Body of pancreas (tissue), 4 donors: ENCODE measurements at regions not wholly inside any gene's neighbourhood (a gene's known extent, or its start where the extent isn't known, plus 50 kb on each side); places are given as distances from the start of the nearest gene placed in this dataset.

Experiments used
- CTCF ChIP-seq, 7 experiments: fragments of 450-650 bp in 4 of 7; fragments of 200-600 bp in 3 of 7; sonication (generic) in 3 of 7; IDR thresholded peaks; one replicate each; pipeline ENCODE4 v1.5.1; 2016 to 2019; ENCODE audit warnings: antibody characterized with exemption in 7 of 7
- POLR2A ChIP-seq, 3 donors: fragments of 450-650 bp; IDR thresholded peaks; one replicate each; pipeline ENCODE4 v1.6.1; 2016; ENCODE audit warnings: antibody characterized with exemption in 3 of 3, mild to moderate bottlenecking in 2 of 3

- no peak for TF ChIP-seq CTCF (IDR thresholded peaks at IDR 0.05)
- TF ChIP-seq POLR2A (IDR thresholded peaks at IDR 0.05): no peak
Observed at GRCh38 chr4:124955476-124955875, 242.9 kb upstream of the ANKRD50 start.
